GM12878 (cell line): ENCODE measurements at regions not wholly inside any gene's neighbourhood (a gene's known extent, or its start where the extent isn't known, plus 50 kb on each side); places are given as distances from the start of the nearest gene placed in this dataset.

Experiments used
- BCLAF1 ChIP-seq: fragments of 450-650 bp; IDR thresholded peaks from 2 replicates; pipeline ENCODE4 v1.6.1; 2017; ENCODE audit warnings: antibody characterized with exemption, mild to moderate bottlenecking, moderate library complexity
- BHLHE40 ChIP-seq, 2 experiments: fragments of 450-650 bp in 1 of 2; IDR thresholded peaks; 2 replicates each; pipeline ENCODE4 v1.6.1; 2011 to 2017; ENCODE audit warnings: low read depth in 2 of 2, borderline replicate concordance in 1 of 2, improper control_type of control experiment in 1 of 2, low read length in 1 of 2, mild to moderate bottlenecking in 1 of 2
- FOXM1 ChIP-seq: IDR thresholded peaks from 2 replicates; pipeline ENCODE4 v1.6.1; 2012; ENCODE audit warnings: low read depth, mild to moderate bottlenecking, inconsistent platforms, low read length, moderate library complexity
- IRF3 ChIP-seq: fragments of 450-650 bp; IDR thresholded peaks from 2 replicates; pipeline ENCODE4 v1.6.1; 2014; ENCODE audit warnings: mild to moderate bottlenecking
- LARP7 ChIP-seq: fragments of 450-650 bp; IDR thresholded peaks from 2 replicates; pipeline ENCODE4 v1.6.1; 2017; ENCODE audit warnings: mild to moderate bottlenecking
- MEF2A ChIP-seq: IDR thresholded peaks from 2 replicates; pipeline ENCODE4 v1.6.1; 2011; ENCODE audit warnings: low read depth, mild to moderate bottlenecking, low read length, moderate library complexity; ENCODE audit not compliant: insufficient read depth
- MTA3 ChIP-seq: IDR thresholded peaks from 2 replicates; pipeline ENCODE4 v1.6.1; 2012; ENCODE audit warnings: low read length, inconsistent platforms, borderline replicate concordance
- NRF1 ChIP-seq: conservative IDR thresholded peaks from 2 replicates; pipeline ENCODE4 v1.6.1; 2011; ENCODE audit warnings: mild to moderate bottlenecking, low read depth, low read length, improper control_type of control experiment
- POU2F2 ChIP-seq: IDR thresholded peaks from 3 replicates; pipeline ENCODE4 v1.6.1; 2011; ENCODE audit warnings: low read depth, mild to moderate bottlenecking, low read length, borderline replicate concordance
- RELA ChIP-seq: fragments of 450-650 bp; IDR thresholded peaks from 2 replicates; pipeline ENCODE4 v1.8.0; 2014; ENCODE audit warnings: borderline replicate concordance; ENCODE audit not compliant: partially characterized antibody
- STAT1 ChIP-seq: fragments of 450-650 bp; conservative IDR thresholded peaks from 2 replicates; pipeline ENCODE4 v1.6.1; 2014; ENCODE audit warnings: antibody characterized with exemption, mild to moderate bottlenecking
- SUZ12 ChIP-seq: fragments of 200-600 bp; sonication (generic); IDR thresholded peaks from one replicate; pipeline ENCODE4 v1.6.1; 2018; ENCODE audit warnings: antibody characterized with exemption, mild to moderate bottlenecking; ENCODE audit not compliant: unreplicated experiment
- YBX1 ChIP-seq: fragments of 450-650 bp; IDR thresholded peaks from 2 replicates; pipeline ENCODE4 v1.6.1; 2016; ENCODE audit warnings: antibody characterized with exemption
- ZNF592 ChIP-seq: fragments of 450-650 bp; IDR thresholded peaks from 2 replicates; pipeline ENCODE4 v1.6.1; 2017; ENCODE audit warnings: mild to moderate bottlenecking, moderate library complexity

GRCh38 chr13:50512474-50513299 is 330.8 kb downstream of the DLEU7 start (continued):
- TF ChIP-seq STAT1: no peak
- no peak for TF ChIP-seq YBX1
- TF ChIP-seq MEF2A: 0 out of 2 replicates have a peak, but pooled peaks have one; percentile 34
- no peak for TF ChIP-seq ZNF592
- TF ChIP-seq MTA3: no peak
- no peak for TF ChIP-seq BHLHE40 (IDR thresholded peaks at IDR 0.05; ENCODE audit: borderline replicate concordance in 1 of 2, low read depth in 2 of 2, low read length in 1 of 2)
- TF ChIP-seq BCLAF1: no peak
- TF ChIP-seq LARP7: no peak
- TF ChIP-seq IRF3: no peak
- no peak for TF ChIP-seq RELA
- TF ChIP-seq POU2F2: no peak
- no peak for TF ChIP-seq NRF1
- TF ChIP-seq SUZ12: no peak
- TF ChIP-seq FOXM1: no peak; the same call in 1 of the 2 replicates
